ENCODE measurements at regions not wholly inside any gene's neighbourhood (a gene's known extent, or its start where the extent isn't known, plus 50 kb on each side); places are given as distances from the start of the nearest gene placed in this dataset.

DNA sequence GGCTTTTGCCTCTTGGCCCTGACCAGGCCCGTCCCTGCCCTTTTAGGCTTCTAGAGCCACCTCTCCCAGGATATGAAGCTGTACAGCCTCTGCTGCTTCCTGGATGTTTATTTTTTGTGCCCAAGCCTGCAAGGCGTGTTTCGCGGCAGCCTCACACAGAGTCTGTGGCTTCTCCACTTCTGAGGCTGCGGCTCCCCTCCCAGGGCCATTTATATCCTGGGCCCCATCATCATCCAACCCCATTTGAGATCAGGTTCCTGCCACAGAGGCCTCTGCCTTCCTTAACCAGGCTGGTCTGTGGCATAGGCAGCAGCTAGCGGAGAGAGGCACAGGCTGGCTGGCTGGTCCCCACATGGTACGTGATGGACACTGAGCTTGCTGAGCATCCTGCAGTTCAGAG, 114.1 kb upstream of the PWP1 start:
- 95% methylated on average over 7 of the region's 7 CpGs for WGBS
- Histone ChIP-seq H3K27me3 (no peaks in the 10 kb centered on the region), H3K36me3 (no peaks in the 10 kb centered on the region), H3K27ac (no peak overlapping the region), H3K4me1 (no peaks in the 10 kb centered on the region), H3K9me3 (no peaks in the 10 kb centered on the region), H3K4me3 (no peak overlapping the region)
- no peak for DNase-seq (ENCODE audit: low spot score in 2 of 2)
- TF ChIP-seq POLR2A (IDR thresholded peaks at IDR 0.05) (no peak), POLR2AphosphoS5 (IDR thresholded peaks at IDR 0.05) (no peak), EP300 (IDR thresholded peaks at IDR 0.05) (no peak)
- TF ChIP-seq, protein P1, sequence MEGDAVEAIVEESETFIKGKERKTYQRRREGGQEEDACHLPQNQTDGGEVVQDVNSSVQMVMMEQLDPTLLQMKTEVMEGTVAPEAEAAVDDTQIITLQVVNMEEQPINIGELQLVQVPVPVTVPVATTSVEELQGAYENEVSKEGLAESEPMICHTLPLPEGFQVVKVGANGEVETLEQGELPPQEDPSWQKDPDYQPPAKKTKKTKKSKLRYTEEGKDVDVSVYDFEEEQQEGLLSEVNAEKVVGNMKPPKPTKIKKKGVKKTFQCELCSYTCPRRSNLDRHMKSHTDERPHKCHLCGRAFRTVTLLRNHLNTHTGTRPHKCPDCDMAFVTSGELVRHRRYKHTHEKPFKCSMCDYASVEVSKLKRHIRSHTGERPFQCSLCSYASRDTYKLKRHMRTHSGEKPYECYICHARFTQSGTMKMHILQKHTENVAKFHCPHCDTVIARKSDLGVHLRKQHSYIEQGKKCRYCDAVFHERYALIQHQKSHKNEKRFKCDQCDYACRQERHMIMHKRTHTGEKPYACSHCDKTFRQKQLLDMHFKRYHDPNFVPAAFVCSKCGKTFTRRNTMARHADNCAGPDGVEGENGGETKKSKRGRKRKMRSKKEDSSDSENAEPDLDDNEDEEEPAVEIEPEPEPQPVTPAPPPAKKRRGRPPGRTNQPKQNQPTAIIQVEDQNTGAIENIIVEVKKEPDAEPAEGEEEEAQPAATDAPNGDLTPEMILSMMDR (IDR thresholded peaks at IDR 0.05): no peak

DNA sequence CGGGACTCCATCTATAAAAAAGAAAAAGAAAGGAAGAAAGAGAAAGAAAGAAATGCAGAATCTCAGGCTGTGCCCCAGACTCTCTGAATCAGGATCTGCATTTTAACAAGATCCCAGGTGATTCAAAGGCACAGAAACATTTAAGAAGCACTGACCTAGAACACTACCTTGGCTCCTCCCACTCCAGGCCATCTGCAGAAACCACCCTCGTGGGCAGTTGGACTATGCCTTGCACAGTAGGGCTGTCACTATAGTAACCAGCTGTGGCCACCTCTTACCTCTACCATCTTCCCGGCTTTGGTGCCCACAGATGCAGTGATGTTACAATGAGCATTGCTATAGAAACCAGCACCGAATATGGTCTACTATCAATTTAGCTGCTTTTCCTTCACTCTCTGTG, 110.9 kb upstream of the PWP1 start:
- Histone ChIP-seq H3K9me3 (no peaks in the 10 kb centered on the region), H3K27ac (no peak overlapping the region), H3K36me3 (no peaks in the 10 kb centered on the region), H3K27me3 (no peaks in the 10 kb centered on the region), H3K4me3 (no peak overlapping the region), H3K4me1 (no peaks in the 10 kb centered on the region)
- DNase-seq (ENCODE audit: low spot score in 2 of 2): no peak
- TF ChIP-seq POLR2A (IDR thresholded peaks at IDR 0.05) (no peak), POLR2AphosphoS5 (IDR thresholded peaks at IDR 0.05) (no peak), EP300 (IDR thresholded peaks at IDR 0.05) (no peak)
- TF ChIP-seq, protein P1 (IDR thresholded peaks at IDR 0.05): no peak
- 73% methylated on average over 4 of the region's 4 CpGs for WGBS

DNA sequence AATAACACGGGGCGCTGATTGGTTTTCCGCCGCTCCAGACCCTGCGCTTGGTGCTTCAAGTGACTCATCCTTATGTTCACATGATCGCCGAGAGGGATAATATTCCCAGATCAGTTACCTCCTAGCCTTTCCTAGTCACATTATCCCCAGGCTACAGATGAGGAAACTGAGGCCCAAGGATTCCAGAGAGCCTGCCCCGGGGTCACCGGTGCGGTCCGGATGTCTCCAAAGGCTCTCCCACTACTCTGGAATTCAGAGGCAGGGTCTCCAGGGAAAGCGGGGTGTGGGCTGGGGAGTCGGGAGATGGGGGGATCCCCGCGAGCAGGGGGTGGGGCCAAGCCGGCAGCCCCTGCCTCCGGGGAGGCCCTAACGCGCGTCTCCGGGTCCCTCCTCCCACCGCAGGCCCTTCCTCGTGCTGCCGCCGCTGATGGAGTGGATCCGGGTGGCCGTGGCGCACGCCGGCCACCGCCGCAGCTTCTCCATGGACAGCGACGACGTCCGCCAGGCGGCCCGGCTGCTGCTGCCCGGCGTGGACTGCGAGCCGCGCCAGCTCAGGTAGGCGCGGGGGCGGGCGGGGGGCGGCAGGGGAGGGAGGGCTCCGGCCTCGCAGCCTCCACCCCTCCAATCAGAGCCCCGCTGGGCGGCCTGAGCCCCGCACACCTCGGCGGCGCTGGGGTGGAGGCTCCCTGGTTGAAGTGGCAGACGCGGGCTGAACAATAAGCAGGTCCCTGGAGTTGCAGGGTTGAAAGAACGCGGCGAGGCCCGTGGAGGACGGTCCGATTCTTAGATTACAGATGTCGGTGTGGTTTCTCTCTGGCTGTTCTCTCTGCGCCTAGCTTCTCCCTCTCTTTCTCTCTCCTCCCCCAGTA, 104.6 kb upstream of the PWP1 start:
- H3K4me1 ChIP-seq: peaks cover 11% of the 10 kb centered on the region
- H3K27me3 ChIP-seq: peaks cover 24% of the 10 kb centered on the region
- peak overlapping the region; percentile 44 for H3K4me3 ChIP-seq
- WGBS: 42% methylated on average over 13 of the region's 66 CpGs
- DNase-seq (ENCODE audit: low spot score in 2 of 2): no peak
- no peaks in the 10 kb centered on the region for H3K36me3 ChIP-seq
- no peak for TF ChIP-seq POLR2A (IDR thresholded peaks at IDR 0.05)
- TF ChIP-seq POLR2AphosphoS5 (IDR thresholded peaks at IDR 0.05): no peak
- no peak for TF ChIP-seq EP300 (IDR thresholded peaks at IDR 0.05)
- no peak overlapping the region for H3K27ac ChIP-seq
- H3K9me3 ChIP-seq: no peaks in the 10 kb centered on the region

DNA sequence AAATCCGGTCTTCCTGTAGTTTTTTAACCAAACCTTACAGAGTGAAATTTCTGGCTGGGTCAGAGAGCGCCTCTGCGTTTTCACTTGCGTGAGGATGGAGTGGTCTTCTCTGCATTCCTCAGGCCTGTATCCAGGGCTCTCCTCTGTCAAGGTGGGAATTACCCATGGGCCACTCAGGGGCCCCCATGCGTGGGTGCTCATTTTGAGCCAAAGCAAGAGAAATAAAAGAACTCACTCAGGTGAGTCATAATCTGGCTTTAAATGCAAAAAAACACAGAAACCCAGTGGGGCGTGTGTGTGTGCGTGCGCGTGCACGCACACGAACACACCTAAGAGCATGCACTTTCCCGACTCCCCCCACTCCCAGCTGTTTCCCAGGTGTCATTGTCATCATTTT, 104.0 kb upstream of the PWP1 start:
- Histone ChIP-seq H3K36me3 (no peaks in the 10 kb centered on the region), H3K4me1 (peaks cover 11% of the 10 kb centered on the region), H3K4me3 (peak overlapping the region; percentile 44), H3K27me3 (peaks cover 24% of the 10 kb centered on the region), H3K27ac (no peak overlapping the region), H3K9me3 (no peaks in the 10 kb centered on the region)
- no peak for TF ChIP-seq POLR2A (IDR thresholded peaks at IDR 0.05)
- TF ChIP-seq EP300 (IDR thresholded peaks at IDR 0.05): no peak
- TF ChIP-seq POLR2AphosphoS5 (IDR thresholded peaks at IDR 0.05): no peak
- TF ChIP-seq, protein P1 (IDR thresholded peaks at IDR 0.05): no peak
- WGBS: 47% methylated on average over 12 of the region's 12 CpGs
- DNase-seq (ENCODE audit: low spot score in 2 of 2): no peak

DNA sequence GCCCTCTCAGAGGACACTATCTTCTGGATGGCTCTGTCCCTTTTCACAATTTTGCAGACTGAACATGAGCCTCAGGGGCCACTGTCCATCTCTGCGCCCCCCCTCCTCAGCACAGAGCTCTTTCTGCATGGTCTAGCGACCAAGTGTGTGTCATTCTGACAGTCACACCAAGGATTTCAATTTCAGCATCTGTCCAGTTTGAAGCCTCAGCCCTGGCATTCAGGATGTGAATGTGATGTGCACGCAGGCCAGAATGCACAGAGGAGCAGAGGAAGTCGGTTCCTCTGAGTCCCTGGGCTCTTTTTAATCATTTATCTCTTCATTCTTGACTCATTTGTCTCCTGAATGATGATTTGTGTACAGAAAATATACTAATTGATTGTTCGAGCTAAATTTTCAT, 102.0 kb upstream of the PWP1 start:
- H3K27me3 ChIP-seq: peaks cover 24% of the 10 kb centered on the region

DNA sequence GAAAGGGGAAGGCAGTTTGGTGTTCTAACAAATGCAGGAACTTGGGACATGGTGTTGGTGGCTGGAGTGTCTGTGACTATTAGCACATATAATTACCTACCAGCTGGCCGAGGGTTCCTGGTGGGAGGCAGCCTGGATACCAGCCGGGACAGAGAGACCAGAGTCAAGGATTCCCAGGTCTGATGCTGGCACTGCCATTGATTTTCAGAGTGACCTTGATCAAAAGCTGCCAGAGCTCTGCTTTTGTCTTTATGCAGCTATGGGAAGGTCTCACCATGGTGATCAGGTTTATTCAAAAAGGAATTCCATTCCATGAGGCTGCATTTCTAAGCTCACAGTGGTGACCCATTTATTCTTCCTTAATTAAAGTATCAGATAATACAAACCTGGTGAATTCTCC, 101.0 kb upstream of the PWP1 start:
- H3K27me3 ChIP-seq: peaks cover 24% of the 10 kb centered on the region
- H3K36me3 ChIP-seq: no peaks in the 10 kb centered on the region
- H3K27ac ChIP-seq: no peak overlapping the region
- H3K4me1 ChIP-seq: peaks cover 11% of the 10 kb centered on the region
- no peak for DNase-seq (ENCODE audit: low spot score in 2 of 2)
- no peaks in the 10 kb centered on the region for H3K9me3 ChIP-seq
- 89% methylated on average over 2 of the region's 2 CpGs for WGBS
- no peak overlapping the region for H3K4me3 ChIP-seq
- TF ChIP-seq EP300 (IDR thresholded peaks at IDR 0.05): no peak
- TF ChIP-seq, protein P1 (IDR thresholded peaks at IDR 0.05): no peak

More for the DNA sequence above, 102.0 kb upstream of the PWP1 start:
- TF ChIP-seq POLR2A (IDR thresholded peaks at IDR 0.05): no peak
- no peak for TF ChIP-seq POLR2AphosphoS5 (IDR thresholded peaks at IDR 0.05)
- Histone ChIP-seq H3K9me3 (no peaks in the 10 kb centered on the region), H3K36me3 (no peaks in the 10 kb centered on the region), H3K4me1 (peaks cover 11% of the 10 kb centered on the region), H3K4me3 (no peak overlapping the region), H3K27ac (no peak overlapping the region)
- WGBS: 93% methylated on average over 5 of the region's 5 CpGs
- no peak for DNase-seq (ENCODE audit: low spot score in 2 of 2)
